ENCODE measurements at regions not wholly inside any gene's neighbourhood (a gene's known extent, or its start where the extent isn't known, plus 50 kb on each side); places are given as distances from the start of the nearest gene placed in this dataset.

- no peak for TF ChIP-seq TAF1 (IDR thresholded peaks at IDR 0.05; ENCODE audit: borderline replicate concordance, low read depth, low read length)
- no peak for TF ChIP-seq POLR2AphosphoS5 (IDR thresholded peaks at IDR 0.05; ENCODE audit: low read depth, low read length)
- TF ChIP-seq POLR2A (IDR thresholded peaks at IDR 0.05; ENCODE audit: low read depth, low read length): no peak
- FAIRE-seq: no peak
Observed at GRCh38 chr2:180583441-180584140, 396.8 kb upstream of the UBE2E3 start.

GRCh38 chr2:180579388-180579787 is 401.0 kb upstream of the UBE2E3 start:
- FAIRE-seq (no peak), DNase-seq (ENCODE audit: insufficient read length) (no peak)
- no peak for TF ChIP-seq POLR2AphosphoS5 (IDR thresholded peaks at IDR 0.05; ENCODE audit: low read depth, low read length)
- TF ChIP-seq POLR2A (IDR thresholded peaks at IDR 0.05; ENCODE audit: low read depth, low read length): no peak
- TF ChIP-seq TAF1 (IDR thresholded peaks at IDR 0.05; ENCODE audit: borderline replicate concordance, low read depth, low read length): no peak

More at GRCh38 chr2:180583441-180584140, 396.8 kb upstream of the UBE2E3 start:
- no peak for DNase-seq (ENCODE audit: insufficient read length)

GRCh38 chr2:180578441-180578840 is 402.0 kb upstream of the UBE2E3 start:
- FAIRE-seq: no peak
- no peak for DNase-seq (ENCODE audit: insufficient read length)
- no peak for TF ChIP-seq POLR2A (IDR thresholded peaks at IDR 0.05; ENCODE audit: low read depth, low read length)
- no peak for TF ChIP-seq TAF1 (IDR thresholded peaks at IDR 0.05; ENCODE audit: borderline replicate concordance, low read depth, low read length)
- TF ChIP-seq POLR2AphosphoS5 (IDR thresholded peaks at IDR 0.05; ENCODE audit: low read depth, low read length): no peak

- no peak for TF ChIP-seq TAF1 (IDR thresholded peaks at IDR 0.05; ENCODE audit: borderline replicate concordance, low read depth, low read length)
- TF ChIP-seq POLR2A (IDR thresholded peaks at IDR 0.05; ENCODE audit: low read depth, low read length): no peak
- no peak for TF ChIP-seq POLR2AphosphoS5 (IDR thresholded peaks at IDR 0.05; ENCODE audit: low read depth, low read length)
- DNase-seq (ENCODE audit: insufficient read length) (no peak), FAIRE-seq (no peak)
Observed at GRCh38 chr2:180577567-180577966, 402.8 kb upstream of the UBE2E3 start.

GRCh38 chr2:180573951-180574350 is 406.5 kb upstream of the UBE2E3 start:
- no peak for TF ChIP-seq POLR2AphosphoS5 (IDR thresholded peaks at IDR 0.05; ENCODE audit: low read depth, low read length)
- no peak for TF ChIP-seq TAF1 (IDR thresholded peaks at IDR 0.05; ENCODE audit: borderline replicate concordance, low read depth, low read length)
- no peak for TF ChIP-seq POLR2A (IDR thresholded peaks at IDR 0.05; ENCODE audit: low read depth, low read length)
- FAIRE-seq (no peak), DNase-seq (ENCODE audit: insufficient read length) (no peak)

- DNase-seq (ENCODE audit: insufficient read length): no peak
- FAIRE-seq: no peak
- TF ChIP-seq POLR2A (IDR thresholded peaks at IDR 0.05; ENCODE audit: low read depth, low read length): no peak
- no peak for TF ChIP-seq POLR2AphosphoS5 (IDR thresholded peaks at IDR 0.05; ENCODE audit: low read depth, low read length)
Observed at GRCh38 chr2:180572346-180572745, 408.1 kb upstream of the UBE2E3 start.

- no peak for FAIRE-seq
- TF ChIP-seq TAF1 (IDR thresholded peaks at IDR 0.05; ENCODE audit: borderline replicate concordance, low read depth, low read length): no peak
- DNase-seq (ENCODE audit: insufficient read length): no peak
Observed at GRCh38 chr2:180571559-180571958, 408.8 kb upstream of the UBE2E3 start.

- DNase-seq (ENCODE audit: insufficient read length): no peak
- no peak for FAIRE-seq
- TF ChIP-seq TAF1 (IDR thresholded peaks at IDR 0.05; ENCODE audit: borderline replicate concordance, low read depth, low read length): no peak
- no peak for TF ChIP-seq POLR2A (IDR thresholded peaks at IDR 0.05; ENCODE audit: low read depth, low read length)
- TF ChIP-seq POLR2AphosphoS5 (IDR thresholded peaks at IDR 0.05; ENCODE audit: low read depth, low read length): no peak
Observed at GRCh38 chr2:180570864-180571263, 409.5 kb upstream of the UBE2E3 start.

GRCh38 chr2:180564051-180564450 is 416.4 kb upstream of the UBE2E3 start:
- DNase-seq (ENCODE audit: insufficient read length) (no peak), FAIRE-seq (no peak)
- no peak for TF ChIP-seq TAF1 (IDR thresholded peaks at IDR 0.05; ENCODE audit: borderline replicate concordance, low read depth, low read length)
- TF ChIP-seq POLR2A (IDR thresholded peaks at IDR 0.05; ENCODE audit: low read depth, low read length): no peak
- TF ChIP-seq POLR2AphosphoS5 (IDR thresholded peaks at IDR 0.05; ENCODE audit: low read depth, low read length): no peak

- FAIRE-seq (no peak), DNase-seq (ENCODE audit: insufficient read length) (no peak)
- TF ChIP-seq TAF1 (IDR thresholded peaks at IDR 0.05; ENCODE audit: borderline replicate concordance, low read depth, low read length) (no peak), POLR2A (IDR thresholded peaks at IDR 0.05; ENCODE audit: low read depth, low read length) (no peak), POLR2AphosphoS5 (IDR thresholded peaks at IDR 0.05; ENCODE audit: low read depth, low read length) (no peak)
Observed at GRCh38 chr2:180562378-180562777, 418.0 kb upstream of the UBE2E3 start.

- TF ChIP-seq TAF1 (IDR thresholded peaks at IDR 0.05; ENCODE audit: borderline replicate concordance, low read depth, low read length) (no peak), POLR2AphosphoS5 (IDR thresholded peaks at IDR 0.05; ENCODE audit: low read depth, low read length) (no peak), POLR2A (IDR thresholded peaks at IDR 0.05; ENCODE audit: low read depth, low read length) (no peak)
- DNase-seq (ENCODE audit: insufficient read length): no peak
- FAIRE-seq: no peak
Observed at GRCh38 chr2:180559771-180560170, 420.6 kb upstream of the UBE2E3 start.

- FAIRE-seq: no peak
- no peak for DNase-seq (ENCODE audit: insufficient read length)
- TF ChIP-seq TAF1 (IDR thresholded peaks at IDR 0.05; ENCODE audit: borderline replicate concordance, low read depth, low read length) (no peak), POLR2A (IDR thresholded peaks at IDR 0.05; ENCODE audit: low read depth, low read length) (no peak), POLR2AphosphoS5 (IDR thresholded peaks at IDR 0.05; ENCODE audit: low read depth, low read length) (no peak)
Observed at GRCh38 chr2:180559038-180559437, 421.4 kb upstream of the UBE2E3 start.
